GM12878 (cell line): ENCODE measurements at regions not wholly inside any gene's neighbourhood (a gene's known extent, or its start where the extent isn't known, plus 50 kb on each side); places are given as distances from the start of the nearest gene placed in this dataset.
"Not testable (repeated sequence)": the region's sequence is repeated elsewhere in the genome, so short reads cannot be mapped to it uniquely, and the experiment has no call there.

Experiments
- ATAC-seq: fragments of 200-7000 bp; cut with Tn5 transposase; 3 replicates; pipeline ENCODE4 v1.9.1; 2020; ENCODE audit warnings: mild to moderate bottlenecking, moderate library complexity
- BruUV-seq: library from RNA; stranded (reverse); fragments of 400-500 nt; replicated peaks from 2 replicates; lab custom pipeline; 2021; lab: Mats Ljungman, UMichigan
- CTCF ChIA-PET: fragments of 300-600 bp; sonication (Branson Sonifier 250); formaldehyde crosslinking; extraction: SDS; loops from one replicate; lab custom pipeline; 2021; ENCODE audit warnings: inconsistent platforms; lab: Yijun Ruan, JAX
- POLR2A ChIA-PET: fragments of 350-600 bp; formaldehyde crosslinking; extraction: SDS; loops from one replicate; lab custom pipeline; 2021; ENCODE audit warnings: inconsistent platforms; lab: Charles Lee
- RAD21 ChIA-PET: fragments of 300-600 bp; sonication (Branson Sonifier 250); formaldehyde crosslinking; loops from one replicate; lab custom pipeline; 2023; ENCODE audit warnings: antibody characterized with exemption; ENCODE audit not compliant: unreplicated experiment; lab: Charles Lee
- SMC1A ChIA-PET: fragments of 300-600 bp; sonication (Branson Sonifier 250); formaldehyde crosslinking; loops from one replicate; lab custom pipeline; 2023; ENCODE audit not compliant: unreplicated experiment, uncharacterized antibody; lab: Charles Lee
- DNase-seq: peaks from one replicate; pipeline ENCODE4 v3.0.0-alpha.2; 2011; ENCODE audit warnings: low read depth, low spot score
- FAIRE-seq: peaks from 3 replicates; lab custom pipeline; 2011; peaks lifted over from hg19 to GRCh38; lab: Jason Lieb, UNC
- H2AFZ ChIP-seq: 2 replicates; pipeline ENCODE4 v1.6.0; 2011; ENCODE audit warnings: low read depth, low read length, control low read depth; ENCODE audit not compliant: control insufficient read depth
- H3K27ac ChIP-seq: 2 replicates; pipeline ENCODE4 v1.5.1; 2011; ENCODE audit warnings: control low read depth; ENCODE audit not compliant: control insufficient read depth, insufficient read depth
- H3K27me3 ChIP-seq, 2 experiments: replicated peaks in 1 of 2; 2 replicates each; pipeline versions ENCODE4 v1.6.0 to v1.6.1; 2011; ENCODE audit warnings: low read length in 1 of 2; ENCODE audit not compliant: control insufficient read depth in 2 of 2, insufficient read depth in 2 of 2
- H3K36me3 ChIP-seq, 2 experiments: 2 replicates each; pipeline ENCODE4 v1.5.1; 2011; ENCODE audit warnings: low read length in 1 of 2; ENCODE audit not compliant: control insufficient read depth in 2 of 2, insufficient read depth in 2 of 2
- H3K4me1 ChIP-seq: 2 replicates; pipeline ENCODE4 v1.6.1; 2011; ENCODE audit warnings: mild to moderate bottlenecking, low read length, moderate library complexity, mixed read lengths; ENCODE audit not compliant: control insufficient read depth, insufficient read depth
- H3K4me2 ChIP-seq: 2 replicates; pipeline ENCODE4 v1.6.0; 2011; ENCODE audit warnings: control low read depth; ENCODE audit not compliant: control insufficient read depth, insufficient read depth
- H3K4me3 ChIP-seq: fragments of 200-600 bp; sonication (generic); 2 replicates; pipeline ENCODE4 v1.5.1; 2016
- H3K79me2 ChIP-seq: 2 replicates; pipeline ENCODE4 v1.6.0; 2011; ENCODE audit warnings: low read length; ENCODE audit not compliant: control insufficient read depth, insufficient read depth
- H3K9ac ChIP-seq: 2 replicates; pipeline ENCODE4 v1.8.0; 2011; ENCODE audit warnings: low read length, control low read depth, mixed read lengths; ENCODE audit not compliant: control insufficient read depth, insufficient read depth
- H3K9me3 ChIP-seq: replicated peaks from 3 replicates; pipeline ENCODE4 v1.5.1; 2011; ENCODE audit warnings: mild to moderate bottlenecking, low read length; ENCODE audit not compliant: control insufficient read depth, insufficient read depth
- H4K20me1 ChIP-seq: 2 replicates; pipeline ENCODE4 v1.6.0; 2011; ENCODE audit not compliant: control insufficient read depth, insufficient read depth
- CBFB ChIP-seq: IDR thresholded peaks from 2 replicates; pipeline ENCODE4 v1.6.1; 2016; ENCODE audit warnings: antibody characterized with exemption, low read depth
- NFYA ChIP-seq: IDR thresholded peaks from 2 replicates; pipeline ENCODE4 v1.6.1; 2011; ENCODE audit warnings: low read depth, mild to moderate bottlenecking, low read length, improper control_type of control experiment, borderline replicate concordance
- RB1 ChIP-seq: fragments of 450-650 bp; formaldehyde crosslinking; IDR thresholded peaks from 2 replicates; pipeline ENCODE4 v1.6.1; 2017; ENCODE audit warnings: mild to moderate bottlenecking, borderline replicate concordance
- SIN3A ChIP-seq: IDR thresholded peaks from 2 replicates; pipeline ENCODE4 v1.6.1; 2012; ENCODE audit warnings: low read depth, low read length, improper control_type of control experiment
- WGBS: methylation state at CpG from one replicate; pipeline ENCODE4 v1.1.6; 2016; ENCODE audit warnings: low lambda C conversion rate; ENCODE audit not compliant: insufficient replicate concordance, insufficient coverage; ENCODE audit errors: missing lambda C conversion rate; 5-methylcytosine and 5-hydroxymethylcytosine counted together
- in situ Hi-C: fragments of 300-500 bp; cut with MboI; formaldehyde crosslinking; loops from 9 replicates; pipeline ENCODE4 v1.14.3; 2018; ENCODE audit warnings: mixed read lengths
- intact Hi-C: fragments of 100-400 bp; cut with micrococcal nuclease; formaldehyde crosslinking; loops from one replicate; pipeline ENCODE4 v1.14.2; 2022; ENCODE audit not compliant: unreplicated experiment
- TF ChIP-seq, protein P1 (sequence below): fragments of 450-650 bp; IDR thresholded peaks from 2 replicates; pipeline ENCODE4 v1.6.1; 2017; ENCODE audit warnings: antibody characterized with exemption, mild to moderate bottlenecking, moderate library complexity

DNA sequence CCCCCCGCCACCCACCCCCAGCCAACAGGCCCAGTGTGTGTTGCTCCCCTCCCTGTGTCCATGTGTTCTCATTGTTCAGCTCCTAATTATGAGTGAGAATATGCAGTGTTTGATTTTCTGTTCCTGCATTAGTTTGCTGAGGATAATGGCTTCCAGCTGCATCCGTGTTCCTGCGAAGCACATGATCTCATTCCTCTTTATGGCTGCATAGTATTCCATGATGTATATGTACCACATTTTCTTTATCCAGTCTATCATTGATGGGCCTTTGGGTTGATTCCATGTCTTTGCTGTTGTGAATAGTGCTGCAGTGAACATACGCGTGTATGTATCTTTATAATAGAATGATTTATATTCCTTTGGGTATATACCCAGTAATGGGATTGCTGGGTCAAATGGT is 68.8 kb upstream of the TNRC6B start:
- H3K27ac ChIP-seq, H3K4me3 ChIP-seq, H2AFZ ChIP-seq, intact Hi-C loops, ATAC-seq, H3K79me2 ChIP-seq, H3K4me1 ChIP-seq, FAIRE-seq, in situ Hi-C loops, H3K4me2 ChIP-seq, H3K9me3 ChIP-seq, H4K20me1 ChIP-seq, H3K36me3 ChIP-seq, BruUV-seq, H3K9ac ChIP-seq, H3K27me3 ChIP-seq, DNase-seq: not testable (repeated sequence)
- ChIA-PET CTCF (interaction anchor here (0.7 to 1.7 kb wide), 3 partner anchors 21 to 239 kb away, joined by 3 to 4 read pairs (median 3); no protein-coding TSS in a partner anchor), RAD21 (interaction anchor here (0.5 kb wide), 1 partner anchor 1731 kb away, joined by 3 read pairs; no protein-coding TSS in a partner anchor), POLR2A (interaction anchor here (1.2 kb wide), 1 partner anchor 67 kb away, joined by 3 read pairs; no protein-coding TSS in a partner anchor), SMC1A (interaction anchor here (0.6 to 4.1 kb wide), 4 partner anchors 9 to 181 kb away, joined by 3 to 15 read pairs (median 4); no protein-coding TSS in a partner anchor)
- 100% methylated on average over 5 of the region's 5 CpGs for WGBS

DNA sequence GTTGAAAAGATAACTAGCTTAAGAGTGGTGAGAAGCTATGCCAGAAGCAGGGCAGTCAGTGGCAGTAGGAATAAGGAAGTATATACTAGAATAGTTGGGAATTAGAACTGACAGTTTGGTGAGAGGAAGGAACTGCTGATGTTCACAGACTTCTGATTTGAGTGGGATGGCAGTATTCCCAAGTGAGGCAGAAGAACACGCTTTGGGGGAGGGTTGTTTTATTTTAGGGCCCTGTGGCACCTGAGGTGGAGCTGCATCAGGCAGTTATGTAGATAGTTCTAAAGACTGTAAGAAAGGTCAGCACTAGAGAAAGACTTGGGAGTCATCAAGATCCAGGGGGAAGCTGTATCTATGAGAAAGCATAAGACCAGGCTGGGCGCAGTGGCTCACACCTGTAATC is 66.3 kb upstream of the TNRC6B start:
- ChIA-PET POLR2A (no interaction called here), RAD21 (no interaction called here), SMC1A (no interaction called here), CTCF (interaction anchor here (1.2 kb wide), 1 partner anchor 237 kb away, joined by 4 read pairs; no protein-coding TSS in a partner anchor)
- DNase-seq (no peak), FAIRE-seq (no peak), ATAC-seq (no peak)
- Histone ChIP-seq H2AFZ (no peak overlapping the region), H3K4me1 (peaks cover 7% of the 10 kb centered on the region), H3K9me3 (no peaks in the 10 kb centered on the region), H3K36me3 (no peaks in the 10 kb centered on the region), H3K27ac (no peak overlapping the region), H3K27me3 (no peaks in the 10 kb centered on the region), H4K20me1 (no peaks in the 10 kb centered on the region), H3K79me2 (peaks cover 4% of the 10 kb centered on the region), H3K4me3 (no peak overlapping the region), H3K4me2 (no peak overlapping the region), H3K9ac (no peak overlapping the region)
- 69% methylated on average over 2 of the region's 2 CpGs for WGBS
- BruUV-seq: no TSS peak
- in situ Hi-C loops (no loop called here), intact Hi-C loops (no loop called here)
- TF ChIP-seq SIN3A (no peak), NFYA (no peak), RB1 (no peak), CBFB (no peak)
- TF ChIP-seq, protein P1, sequence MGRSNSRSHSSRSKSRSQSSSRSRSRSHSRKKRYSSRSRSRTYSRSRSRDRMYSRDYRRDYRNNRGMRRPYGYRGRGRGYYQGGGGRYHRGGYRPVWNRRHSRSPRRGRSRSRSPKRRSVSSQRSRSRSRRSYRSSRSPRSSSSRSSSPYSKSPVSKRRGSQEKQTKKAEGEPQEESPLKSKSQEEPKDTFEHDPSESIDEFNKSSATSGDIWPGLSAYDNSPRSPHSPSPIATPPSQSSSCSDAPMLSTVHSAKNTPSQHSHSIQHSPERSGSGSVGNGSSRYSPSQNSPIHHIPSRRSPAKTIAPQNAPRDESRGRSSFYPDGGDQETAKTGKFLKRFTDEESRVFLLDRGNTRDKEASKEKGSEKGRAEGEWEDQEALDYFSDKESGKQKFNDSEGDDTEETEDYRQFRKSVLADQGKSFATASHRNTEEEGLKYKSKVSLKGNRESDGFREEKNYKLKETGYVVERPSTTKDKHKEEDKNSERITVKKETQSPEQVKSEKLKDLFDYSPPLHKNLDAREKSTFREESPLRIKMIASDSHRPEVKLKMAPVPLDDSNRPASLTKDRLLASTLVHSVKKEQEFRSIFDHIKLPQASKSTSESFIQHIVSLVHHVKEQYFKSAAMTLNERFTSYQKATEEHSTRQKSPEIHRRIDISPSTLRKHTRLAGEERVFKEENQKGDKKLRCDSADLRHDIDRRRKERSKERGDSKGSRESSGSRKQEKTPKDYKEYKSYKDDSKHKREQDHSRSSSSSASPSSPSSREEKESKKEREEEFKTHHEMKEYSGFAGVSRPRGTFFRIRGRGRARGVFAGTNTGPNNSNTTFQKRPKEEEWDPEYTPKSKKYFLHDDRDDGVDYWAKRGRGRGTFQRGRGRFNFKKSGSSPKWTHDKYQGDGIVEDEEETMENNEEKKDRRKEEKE: no peak
